ENCODE measurements at regions not wholly inside any gene's neighbourhood (a gene's known extent, or its start where the extent isn't known, plus 50 kb on each side); places are given as distances from the start of the nearest gene placed in this dataset.

GRCh38 chr4:55269470-55269869, 76.6 kb upstream of the SRD5A3 start:
- TF ChIP-seq CTCF (IDR thresholded peaks at IDR 0.05; ENCODE audit: extremely low read depth in 1 of 2, insufficient read depth in 1 of 2, low read depth in 1 of 2, low read length in 2 of 2) = no peak
- no peak for TF ChIP-seq POLR2A (IDR thresholded peaks at IDR 0.05; ENCODE audit: low read depth, low read length)
- no peak for TF ChIP-seq POLR2AphosphoS5 (IDR thresholded peaks at IDR 0.05; ENCODE audit: insufficient read depth, low read depth, low read length)
- no peak for TF ChIP-seq EZH2 (IDR thresholded peaks at IDR 0.05; ENCODE audit: borderline replicate concordance, low read depth, low read length, severe bottlenecking)

Measured in endothelial cell of umbilical vein (primary cell).